ENCODE measurements at regions not wholly inside any gene's neighbourhood (a gene's known extent, or its start where the extent isn't known, plus 50 kb on each side); places are given as distances from the start of the nearest gene placed in this dataset.
A peak's percentile ranks its signal among the peaks of the same experiment; 100 is the strongest.
"Not testable (repeated sequence)": the region's sequence is repeated elsewhere in the genome, so short reads cannot be mapped to it uniquely, and the experiment has no call there.

DNA sequence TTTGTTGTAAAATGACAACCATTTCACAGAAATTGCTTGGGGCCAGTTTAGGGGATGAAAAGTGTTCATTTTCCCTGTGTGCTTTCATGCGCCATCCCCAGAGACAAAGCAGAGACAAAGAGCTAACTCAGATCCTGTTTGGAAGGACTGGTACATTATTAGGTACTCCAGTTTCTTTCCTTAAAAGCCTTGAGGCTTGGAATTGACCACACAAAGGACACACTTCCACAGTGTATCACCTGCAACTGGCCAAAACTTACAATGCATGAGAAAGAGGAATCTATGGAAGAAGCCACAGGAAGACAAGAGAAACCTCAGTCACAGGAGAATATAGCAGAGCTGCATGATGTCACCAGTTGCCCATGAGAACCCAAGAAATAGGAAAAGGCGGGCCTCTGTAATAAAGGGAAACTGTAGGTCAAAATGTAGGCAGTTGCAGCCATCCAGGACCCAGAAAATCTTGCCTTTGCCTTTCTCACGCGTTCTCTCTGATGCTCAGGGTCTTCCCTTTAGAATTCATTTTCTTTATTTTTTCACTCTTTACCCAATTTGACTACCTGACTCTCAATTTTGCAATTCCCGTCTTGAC lies 339.0 kb downstream of the RMST start:
- DNase-seq (ENCODE audit: low read depth), result no peak

DNA sequence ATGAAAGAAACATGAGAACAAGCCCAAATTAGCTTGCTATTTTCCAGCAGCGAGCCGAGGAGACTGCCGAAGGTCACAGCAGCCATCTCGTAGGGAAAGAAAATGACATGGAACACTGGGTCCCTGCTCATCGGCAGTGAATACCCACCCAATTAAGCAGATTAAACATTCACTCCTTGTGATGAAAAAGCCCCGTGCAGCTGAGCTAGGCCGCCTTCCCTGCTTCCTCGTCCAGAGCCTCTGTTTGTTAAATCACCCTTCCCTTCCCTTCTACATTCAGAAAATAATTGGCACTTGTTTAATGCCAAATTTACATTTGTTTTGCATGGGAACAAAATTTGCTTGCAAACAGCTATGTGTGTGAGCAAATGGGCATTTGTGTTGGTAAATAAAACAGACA lies 342.5 kb downstream of the RMST start:
- DNase-seq (ENCODE audit: low read depth), result no peak

DNA sequence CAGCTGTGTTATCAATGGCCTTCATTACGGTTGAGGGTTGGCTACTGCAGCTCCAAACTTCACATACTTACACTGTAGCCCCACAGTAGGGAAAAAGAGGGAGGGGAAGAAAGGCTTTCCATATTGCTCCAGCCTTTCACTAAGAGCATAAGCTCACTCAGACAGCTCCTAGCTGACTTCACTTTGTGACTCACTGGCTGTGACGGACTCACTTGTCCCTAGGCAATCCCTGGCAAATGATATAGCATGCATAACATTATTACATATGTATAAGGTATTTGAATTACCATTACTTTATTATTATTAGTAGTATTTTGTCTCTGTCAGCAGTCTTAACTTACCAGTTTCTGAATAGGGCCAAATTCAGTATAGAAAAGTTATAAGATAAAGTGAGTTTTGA lies 350.7 kb downstream of the RMST start:
- no peak for DNase-seq (ENCODE audit: low read depth)

DNA sequence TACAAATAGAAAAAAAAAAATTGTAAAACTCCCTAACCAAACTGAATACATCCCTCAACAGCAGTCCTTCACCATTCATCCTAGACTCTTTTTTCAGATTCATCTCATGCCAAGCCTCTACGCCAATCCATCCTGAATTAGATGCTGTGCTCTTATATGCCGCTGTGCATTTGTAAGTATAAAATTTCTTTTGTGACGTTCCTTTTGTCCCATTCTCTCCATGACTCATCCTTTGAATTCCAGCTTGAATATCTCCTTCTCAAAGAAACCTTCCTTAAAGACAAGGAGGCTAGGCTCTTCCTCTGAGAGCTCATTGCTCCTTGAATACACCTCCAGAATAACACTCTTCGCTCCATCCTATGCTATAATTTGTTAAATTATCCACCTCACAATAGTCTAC lies 359.2 kb downstream of the RMST start:
- DNase-seq (ENCODE audit: low read depth), result no peak

DNA sequence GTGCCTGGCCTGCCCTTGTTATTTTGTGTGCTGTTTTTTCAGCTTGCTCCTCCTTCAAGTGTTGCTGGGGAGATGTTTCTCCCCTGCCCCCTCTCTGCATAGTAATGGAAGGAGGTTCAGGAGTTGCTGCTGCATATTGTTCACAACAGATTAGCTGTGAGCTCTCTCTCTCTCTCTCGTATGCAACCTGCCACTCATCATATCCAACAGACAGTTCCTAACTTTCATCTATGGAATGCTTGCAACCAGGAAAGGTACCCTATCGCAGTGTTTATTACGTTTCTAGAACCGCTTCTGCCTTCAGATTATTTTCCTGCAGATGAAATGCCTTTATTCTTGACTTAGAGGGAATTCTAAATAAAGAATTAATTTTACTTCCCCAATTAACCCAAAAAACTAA lies 372.9 kb downstream of the RMST start:
- no peak for DNase-seq (ENCODE audit: low read depth)

GRCh38 chr12:97837401-97837800 lies 374.8 kb downstream of the RMST start:
- DNase-seq (ENCODE audit: low read depth), result peak; percentile 41

- no peak for DNase-seq (ENCODE audit: low read depth)
Measured at GRCh38 chr12:97848051-97848450, 385.4 kb downstream of the RMST start.

DNA sequence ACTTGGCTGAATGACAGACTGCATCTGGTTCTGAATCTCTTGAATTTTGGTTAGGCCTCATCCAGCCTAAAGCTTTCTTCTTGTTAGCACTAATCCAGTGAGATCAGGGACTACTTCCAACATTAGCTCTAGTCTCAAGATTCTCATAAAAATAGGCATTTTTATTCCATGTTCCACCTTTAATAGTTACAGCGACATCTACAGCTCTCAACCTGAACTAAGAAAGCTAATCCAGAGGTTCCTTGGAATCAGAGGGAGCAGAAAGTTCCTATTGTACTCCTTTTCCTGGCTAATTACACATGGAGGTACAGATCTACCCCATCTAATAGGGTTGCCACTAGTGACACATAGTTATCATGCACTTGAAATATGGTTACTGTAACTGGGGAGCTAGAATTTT lies 391.9 kb downstream of the RMST start:
- DNase-seq (ENCODE audit: low read depth), result no peak

- DNase-seq (ENCODE audit: low read depth), result no peak
Measured at GRCh38 chr12:97862072-97862471, 399.5 kb downstream of the RMST start.

- no peak for DNase-seq (ENCODE audit: low read depth)
Measured at GRCh38 chr12:97875064-97875463, 412.5 kb downstream of the RMST start.

DNA sequence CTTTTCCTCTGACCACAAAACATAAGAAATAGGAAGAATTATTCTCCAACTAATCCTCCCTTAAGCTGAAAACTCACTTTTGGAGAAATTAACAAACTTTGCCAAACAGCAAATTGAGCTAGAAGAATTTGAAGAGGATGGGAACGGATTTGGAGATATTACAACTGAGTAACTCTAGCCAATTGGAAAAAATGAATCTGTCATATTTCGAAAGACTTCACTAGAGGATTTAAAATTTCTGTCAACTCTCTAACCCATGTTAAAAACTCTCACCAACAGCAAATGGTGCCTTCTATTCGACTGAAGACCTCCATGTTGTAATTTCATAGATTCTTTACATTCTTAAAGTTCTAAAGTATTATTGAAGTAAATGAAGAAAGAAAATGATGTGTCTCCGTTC lies 414.2 kb downstream of the RMST start:
- DNase-seq (ENCODE audit: low read depth), result no peak

GRCh38 chr12:97877404-97877803 lies 414.8 kb downstream of the RMST start:
- no peak for DNase-seq (ENCODE audit: low read depth)

GRCh38 chr12:97886511-97887176 lies 424.0 kb downstream of the RMST start:
- no peak for DNase-seq (ENCODE audit: low read depth)

DNA sequence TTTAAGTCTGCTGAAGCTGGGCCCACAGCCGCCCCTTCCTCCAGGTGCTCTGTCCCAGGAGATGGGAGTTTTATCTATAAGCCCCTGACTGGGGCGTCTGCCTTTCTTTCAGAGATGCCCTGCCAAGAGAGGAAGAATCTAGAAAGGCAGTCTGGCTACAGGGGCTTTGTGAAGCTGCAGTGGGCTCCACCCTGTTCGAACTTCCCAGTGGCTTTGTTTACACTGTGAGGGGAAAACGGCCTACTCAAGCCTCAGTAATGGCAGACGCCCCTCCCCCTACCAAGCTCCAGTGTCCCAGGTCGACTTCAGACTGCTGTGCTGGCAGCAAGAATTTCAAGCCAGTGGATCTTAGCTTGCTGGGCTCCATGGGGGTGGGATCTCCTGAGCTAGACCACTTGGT lies 435.3 kb downstream of the RMST start:
- DNase-seq (ENCODE audit: low read depth), result not testable (repeated sequence)

- DNase-seq (ENCODE audit: low read depth), result no peak
Measured at GRCh38 chr12:97899529-97899928, 436.9 kb downstream of the RMST start.

- no peak for DNase-seq (ENCODE audit: low read depth)
Measured at GRCh38 chr12:97899956-97900355, 437.4 kb downstream of the RMST start.

- no peak for DNase-seq (ENCODE audit: low read depth)
Measured at GRCh38 chr12:97903356-97903755, 440.8 kb downstream of the RMST start.

DNA sequence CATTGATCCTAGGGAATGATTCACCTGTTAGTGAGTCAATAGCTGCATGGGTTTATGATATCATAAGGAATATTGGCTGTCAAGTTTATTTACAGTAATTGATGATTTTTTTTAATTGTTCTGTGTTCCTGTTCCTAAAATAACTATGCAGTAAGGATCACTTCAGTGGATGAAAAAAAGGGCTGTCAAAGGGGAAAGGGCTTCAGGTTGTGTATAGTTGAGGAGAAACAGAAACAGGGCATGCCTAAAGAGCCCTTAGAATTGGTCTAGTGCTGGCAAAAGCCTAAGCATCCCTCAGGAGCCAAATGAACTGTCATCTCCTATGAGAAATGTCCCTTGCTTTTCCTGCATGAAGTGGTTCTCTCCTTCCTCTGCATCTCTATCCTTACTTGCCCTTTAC lies 444.9 kb downstream of the RMST start:
- DNase-seq (ENCODE audit: low read depth), result no peak

- no peak for DNase-seq (ENCODE audit: low read depth)
Measured at GRCh38 chr12:97910559-97910958, 448.0 kb downstream of the RMST start.

DNA sequence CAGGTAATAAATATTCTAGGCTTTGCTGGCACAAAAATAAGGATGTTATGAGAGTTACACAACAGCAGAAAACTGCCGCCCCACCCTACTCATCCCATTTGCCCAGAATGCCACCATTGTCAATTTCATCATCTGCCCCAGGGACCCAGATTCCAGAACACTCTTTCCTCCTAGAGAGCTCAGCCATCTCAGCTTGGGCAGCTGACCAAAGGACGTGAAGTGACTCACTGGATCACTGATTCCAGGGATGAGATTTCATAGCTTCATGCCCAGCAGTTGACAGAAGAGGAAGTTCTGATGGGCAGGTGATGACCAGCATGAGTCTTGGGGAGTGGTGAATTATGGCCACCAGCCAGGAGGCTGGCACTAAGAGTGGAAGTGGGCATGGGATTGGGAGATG lies 450.3 kb downstream of the RMST start:
- no peak for DNase-seq (ENCODE audit: low read depth)

GRCh38 chr12:97921979-97922722 lies 459.5 kb downstream of the RMST start:
- peak; percentile 81 for DNase-seq (ENCODE audit: low read depth)

DNA sequence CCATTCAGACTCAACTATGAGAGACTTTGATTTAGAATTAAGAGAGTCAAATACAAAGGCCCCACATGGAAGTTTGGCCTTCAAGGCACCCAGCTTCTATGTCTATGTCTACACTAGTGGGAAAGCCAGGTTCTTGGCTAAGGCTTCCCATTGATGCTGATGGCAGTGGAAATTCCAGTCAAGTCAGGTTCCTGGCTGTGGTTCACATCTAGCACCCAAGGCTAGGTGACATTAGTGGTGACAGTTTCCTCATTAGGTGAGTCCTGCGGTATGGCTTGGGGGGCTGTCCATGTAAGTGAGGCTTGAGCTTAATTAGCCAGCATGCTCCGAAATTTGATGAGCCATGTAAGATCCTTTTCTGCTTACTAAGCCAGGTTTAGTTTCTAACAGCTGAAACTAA lies 460.9 kb downstream of the RMST start:
- no peak for DNase-seq (ENCODE audit: low read depth)

- no peak for DNase-seq (ENCODE audit: low read depth)
Measured at GRCh38 chr12:97924122-97924521, 461.5 kb downstream of the RMST start.

DNA sequence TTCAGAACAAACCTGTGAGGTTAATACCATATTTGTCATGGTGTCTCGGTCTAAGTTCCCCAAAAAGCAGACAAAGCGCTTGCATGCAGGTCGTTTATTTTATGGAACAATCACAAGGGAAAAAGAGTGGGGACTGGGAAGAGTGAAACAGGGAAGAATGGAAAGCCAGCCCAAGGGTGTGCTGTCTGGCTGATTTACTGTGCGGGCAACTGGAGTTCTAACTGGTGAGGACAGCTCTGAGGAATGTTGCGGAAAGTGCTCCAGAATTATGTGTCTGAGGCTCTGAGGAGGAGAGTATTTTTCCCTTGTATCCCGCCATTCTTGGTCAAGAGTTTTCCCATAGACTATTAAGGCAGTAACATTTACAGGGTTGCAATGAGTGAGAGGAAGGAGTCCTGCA lies 465.4 kb downstream of the RMST start:
- DNase-seq (ENCODE audit: low read depth), result no peak
